Neural progenitor cell (in vitro differentiated cells): ENCODE measurements at regions not wholly inside any gene's neighbourhood (a gene's known extent, or its start where the extent isn't known, plus 50 kb on each side); places are given as distances from the start of the nearest gene placed in this dataset.

ENCODE experiments used
- EZH2 ChIP-seq: fragments of 200-600 bp; sonication (generic); IDR thresholded peaks from 2 replicates; pipeline ENCODE4 v1.6.1; 2017; ENCODE audit warnings: antibody characterized with exemption, mild to moderate bottlenecking, moderate library complexity
- TF ChIP-seq, protein P1 (sequence below): fragments of 200-600 bp; sonication (generic); IDR thresholded peaks from 2 replicates; pipeline ENCODE4 v1.5.1; 2017; ENCODE audit warnings: antibody characterized with exemption, mild to moderate bottlenecking

DNA sequence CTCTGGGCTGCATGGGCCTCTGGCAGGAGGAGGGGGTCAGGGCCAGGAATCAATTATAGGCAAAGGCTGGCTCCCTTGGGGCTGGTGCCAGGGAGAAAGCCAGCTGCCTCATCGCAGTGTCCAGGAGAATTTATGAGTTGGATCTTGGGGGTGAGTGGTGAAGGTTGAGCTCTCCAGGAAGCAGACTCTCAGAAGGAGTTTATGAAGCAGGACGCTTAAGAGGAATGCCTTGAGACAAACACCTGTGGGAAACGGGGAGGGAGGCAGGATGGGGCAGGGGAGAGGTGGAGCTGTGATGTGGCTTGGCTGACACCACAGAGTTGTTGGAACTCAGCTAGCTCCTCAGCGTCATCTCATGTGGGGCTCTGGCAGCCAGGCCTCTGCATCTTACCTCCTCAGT lies 428.5 kb downstream of the RPS24 start:
- no peak for TF ChIP-seq EZH2
- TF ChIP-seq, protein P1, sequence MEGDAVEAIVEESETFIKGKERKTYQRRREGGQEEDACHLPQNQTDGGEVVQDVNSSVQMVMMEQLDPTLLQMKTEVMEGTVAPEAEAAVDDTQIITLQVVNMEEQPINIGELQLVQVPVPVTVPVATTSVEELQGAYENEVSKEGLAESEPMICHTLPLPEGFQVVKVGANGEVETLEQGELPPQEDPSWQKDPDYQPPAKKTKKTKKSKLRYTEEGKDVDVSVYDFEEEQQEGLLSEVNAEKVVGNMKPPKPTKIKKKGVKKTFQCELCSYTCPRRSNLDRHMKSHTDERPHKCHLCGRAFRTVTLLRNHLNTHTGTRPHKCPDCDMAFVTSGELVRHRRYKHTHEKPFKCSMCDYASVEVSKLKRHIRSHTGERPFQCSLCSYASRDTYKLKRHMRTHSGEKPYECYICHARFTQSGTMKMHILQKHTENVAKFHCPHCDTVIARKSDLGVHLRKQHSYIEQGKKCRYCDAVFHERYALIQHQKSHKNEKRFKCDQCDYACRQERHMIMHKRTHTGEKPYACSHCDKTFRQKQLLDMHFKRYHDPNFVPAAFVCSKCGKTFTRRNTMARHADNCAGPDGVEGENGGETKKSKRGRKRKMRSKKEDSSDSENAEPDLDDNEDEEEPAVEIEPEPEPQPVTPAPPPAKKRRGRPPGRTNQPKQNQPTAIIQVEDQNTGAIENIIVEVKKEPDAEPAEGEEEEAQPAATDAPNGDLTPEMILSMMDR, result no peak
